H1 (cell line): ENCODE measurements at regions not wholly inside any gene's neighbourhood (a gene's known extent, or its start where the extent isn't known, plus 50 kb on each side); places are given as distances from the start of the nearest gene placed in this dataset.

ENCODE experiments used
- CTCF ChIA-PET: fragments of 300-600 bp; sonication (Branson Sonifier 250); formaldehyde crosslinking; loops from one replicate; lab custom pipeline; 2021; ENCODE audit not compliant: partially characterized antibody; lab: Charles Lee
- POLR2A ChIA-PET: fragments of 300-600 bp; sonication (Branson Sonifier 250); formaldehyde crosslinking; loops from one replicate; lab custom pipeline; 2021; ENCODE audit warnings: inconsistent platforms; ENCODE audit not compliant: partially characterized antibody; lab: Charles Lee
- DNase-seq, 2 experiments: peaks; one replicate each; pipeline versions ENCODE4 v3.0.0 to v3.0.0-alpha.2; 2010 to 2022; ENCODE audit warnings: low spot score in 2 of 2, low read depth in 1 of 2, mixed read lengths in 1 of 2
- FAIRE-seq: peaks from 2 replicates; lab custom pipeline; 2011; peaks lifted over from hg19 to GRCh38; lab: Jason Lieb, UNC
- H2AFZ ChIP-seq: 2 replicates; pipeline ENCODE4 v1.8.1; 2012; ENCODE audit warnings: low read length, inconsistent platforms
- H2AK5ac ChIP-seq: 2 replicates; pipeline ENCODE4 v1.6.1; 2013; ENCODE audit warnings: low read depth, low read length
- H2BK120ac ChIP-seq: replicated peaks from 2 replicates; pipeline ENCODE3; 2013; ENCODE audit warnings: low read depth, low read length, inconsistent platforms
- H2BK12ac ChIP-seq: 2 replicates; pipeline ENCODE4 v1.6.1; 2013; ENCODE audit warnings: low read depth, low read length
- H2BK15ac ChIP-seq: 2 replicates; pipeline ENCODE4 v1.6.1; 2013; ENCODE audit warnings: low read length
- H2BK20ac ChIP-seq: 2 replicates; pipeline ENCODE4 v1.6.1; 2013; ENCODE audit warnings: low read length
- H2BK5ac ChIP-seq: 2 replicates; pipeline ENCODE4 v1.6.1; 2013; ENCODE audit warnings: low read depth, low read length
- H3K14ac ChIP-seq: 2 replicates; pipeline ENCODE4 v1.6.1; 2013; ENCODE audit warnings: inconsistent platforms; ENCODE audit not compliant: insufficient read length
- H3K18ac ChIP-seq: 2 replicates; pipeline ENCODE4 v1.6.1; 2013; ENCODE audit warnings: low read length; ENCODE audit errors: extremely low read depth
- H3K23ac ChIP-seq: 2 replicates; pipeline ENCODE4 v1.6.1; 2013; ENCODE audit warnings: inconsistent platforms; ENCODE audit not compliant: insufficient read length
- H3K23me2 ChIP-seq: 2 replicates; pipeline ENCODE4 v1.6.1; 2013; ENCODE audit warnings: low read depth, low read length
- H3K27ac ChIP-seq: 2 replicates; pipeline ENCODE4 v1.6.1; 2011; ENCODE audit warnings: low read depth, low read length, inconsistent platforms
- H3K27me3 ChIP-seq, 4 experiments: replicated peaks in 1 of 4; 1 replicate in 1 of 4; 2 replicates in 3 of 4; pipeline versions ENCODE4 v1.6.1 to v1.8.1; 2011 to 2013; ENCODE audit warnings: low read length in 3 of 4, mild to moderate bottlenecking in 3 of 4, inconsistent platforms in 2 of 4, mixed read lengths in 2 of 4, moderate library complexity in 1 of 4; ENCODE audit not compliant: control insufficient read depth in 3 of 4, insufficient read depth in 3 of 4; ENCODE audit errors: extremely low read depth in 1 of 4
- H3K36me3 ChIP-seq, 4 experiments: 2 replicates each; pipeline versions ENCODE4 v1.6.1 to v1.8.1; 2011 to 2013; ENCODE audit warnings: mild to moderate bottlenecking in 4 of 4, low read length in 3 of 4, moderate library complexity in 2 of 4, control low read depth in 1 of 4, inconsistent platforms in 1 of 4; ENCODE audit not compliant: insufficient read depth in 4 of 4, control insufficient read depth in 2 of 4
- H3K4ac ChIP-seq: replicated peaks from 2 replicates; pipeline ENCODE3; 2013; ENCODE audit warnings: low read length, low read depth, mixed read lengths, inconsistent platforms; ENCODE audit not compliant: insufficient read length
- H3K4me1 ChIP-seq, 4 experiments: replicated peaks in 1 of 4; 1 replicate in 1 of 4; 2 replicates in 3 of 4; pipeline versions ENCODE4 v1.6.1 to v1.8.1; 2011 to 2013; ENCODE audit warnings: low read length in 3 of 4, inconsistent platforms in 2 of 4, mixed read lengths in 1 of 4; ENCODE audit not compliant: insufficient read depth in 4 of 4, control insufficient read depth in 3 of 4
- H3K4me2 ChIP-seq, 2 experiments: 2 replicates each; pipeline versions ENCODE4 v1.6.1 to v1.8.1; 2011 to 2013; ENCODE audit warnings: low read depth in 2 of 2, low read length in 2 of 2, control low read depth in 1 of 2, inconsistent platforms in 1 of 2, mild to moderate bottlenecking in 1 of 2; ENCODE audit not compliant: insufficient read depth in 1 of 2
- H3K4me3 ChIP-seq, 4 experiments: fragments of 200-600, 300-600 bp in 1 of 4; sonication (generic), shearing (Covaris generic), sonication (Bioruptor Twin) in 1 of 4; 2 replicates each; pipeline versions ENCODE4 v1.5.1 to v1.8.1; 2011 to 2016; ENCODE audit warnings: low read length in 4 of 4, low read depth in 3 of 4, control low read depth in 2 of 4, inconsistent platforms in 2 of 4, mild to moderate bottlenecking in 2 of 4, mixed read lengths in 1 of 4, moderate library complexity in 1 of 4; ENCODE audit not compliant: insufficient read depth in 2 of 4; ENCODE audit errors: extremely low read depth in 1 of 4
- H3K56ac ChIP-seq: replicated peaks from 2 replicates; pipeline ENCODE3; 2013; ENCODE audit warnings: low read depth, mild to moderate bottlenecking, mixed read lengths, low read length, inconsistent platforms; ENCODE audit not compliant: insufficient read length
- H3K79me1 ChIP-seq: 2 replicates; pipeline ENCODE4 v1.6.1; 2013; ENCODE audit warnings: low read depth, low read length, control low read depth
- H3K79me2 ChIP-seq, 2 experiments: 2 replicates each; pipeline versions ENCODE4 v1.6.1 to v1.8.1; 2012 to 2013; ENCODE audit warnings: low read length in 2 of 2, mild to moderate bottlenecking in 2 of 2, inconsistent platforms in 1 of 2; ENCODE audit not compliant: insufficient read depth in 2 of 2, control insufficient read depth in 1 of 2
- H3K9ac ChIP-seq, 4 experiments: replicated peaks in 1 of 4; 1 replicate in 1 of 4; 2 replicates in 3 of 4; pipeline versions ENCODE4 v1.6.1 to v1.8.1; 2011 to 2013; ENCODE audit warnings: low read depth in 3 of 4, low read length in 3 of 4, control low read depth in 2 of 4, mild to moderate bottlenecking in 2 of 4, moderate library complexity in 2 of 4, inconsistent platforms in 1 of 4; ENCODE audit errors: extremely low read depth in 1 of 4
- H3K9me3 ChIP-seq, 2 experiments: 2 replicates each; pipeline versions ENCODE4 v1.6.1 to v1.8.1; 2012 to 2013; ENCODE audit warnings: mild to moderate bottlenecking in 2 of 2, moderate library complexity in 2 of 2, control low read depth in 1 of 2, inconsistent platforms in 1 of 2, low read depth in 1 of 2, low read length in 1 of 2, mixed read lengths in 1 of 2; ENCODE audit not compliant: insufficient read depth in 2 of 2
- H4K20me1 ChIP-seq, 2 experiments: replicated peaks in 1 of 2; 2 replicates each; pipeline versions ENCODE3 to v1.8.1; 2011 to 2013; ENCODE audit warnings: inconsistent platforms in 2 of 2, low read length in 2 of 2, mild to moderate bottlenecking in 1 of 2; ENCODE audit not compliant: insufficient read depth in 2 of 2, control insufficient read depth in 1 of 2
- H4K5ac ChIP-seq: 2 replicates; pipeline ENCODE4 v1.6.1; 2013; ENCODE audit warnings: low read length, low read depth, mixed read lengths, inconsistent platforms; ENCODE audit not compliant: insufficient read length
- H4K8ac ChIP-seq: 2 replicates; pipeline ENCODE4 v1.8.0; 2013; ENCODE audit warnings: mild to moderate bottlenecking, moderate library complexity, low read length, inconsistent platforms; ENCODE audit not compliant: insufficient read depth; ENCODE audit errors: extremely low read depth
- H4K91ac ChIP-seq: replicated peaks from 2 replicates; pipeline ENCODE3; 2013; ENCODE audit warnings: low read length, mixed read lengths, inconsistent platforms; ENCODE audit not compliant: insufficient read length
- BCL11A ChIP-seq, 2 experiments: IDR thresholded peaks; one replicate each; pipeline ENCODE4 v1.6.1; 2011; ENCODE audit warnings: low read depth in 2 of 2, low read length in 2 of 2, mild to moderate bottlenecking in 2 of 2
- CBX8 ChIP-seq: fragments of 300-800, 300-1000 bp; sonication (generic); IDR thresholded peaks from 2 replicates; pipeline ENCODE4 v1.7.1; 2016; ENCODE audit warnings: low read depth, low read length, borderline replicate concordance
- CEBPB ChIP-seq: IDR thresholded peaks from 2 replicates; pipeline ENCODE4 v1.6.1; 2012; ENCODE audit warnings: low read depth, low read length
- GABPA ChIP-seq: IDR thresholded peaks from 2 replicates; pipeline ENCODE4 v1.6.1; 2011; ENCODE audit warnings: mild to moderate bottlenecking, low read length, moderate library complexity, borderline replicate concordance; ENCODE audit not compliant: insufficient read depth
- MAFK ChIP-seq: IDR thresholded peaks from 2 replicates; pipeline ENCODE4 v1.6.1; 2012; ENCODE audit warnings: low read depth, mild to moderate bottlenecking, improper control_type of control experiment, low read length
- NRF1 ChIP-seq: IDR thresholded peaks from 2 replicates; pipeline ENCODE4 v1.6.1; 2011; ENCODE audit warnings: mild to moderate bottlenecking, low read depth, low read length, improper control_type of control experiment
- POLR2AphosphoS5 ChIP-seq: IDR thresholded peaks from 2 replicates; pipeline ENCODE4 v1.6.1; 2011; ENCODE audit warnings: low read depth, low read length
- POU5F1 ChIP-seq: IDR thresholded peaks from 2 replicates; pipeline ENCODE4 v1.6.1; 2011; ENCODE audit warnings: low read depth, mild to moderate bottlenecking, low read length, moderate library complexity
- SIN3A ChIP-seq, 2 experiments: IDR thresholded peaks in 1 of 2; conservative IDR thresholded peaks in 1 of 2; 2 replicates each; pipeline ENCODE4 v1.6.1; 2011 to 2012; ENCODE audit warnings: low read length in 2 of 2, improper control_type of control experiment in 1 of 2, low read depth in 1 of 2, mild to moderate bottlenecking in 1 of 2
- SIRT6 ChIP-seq: IDR thresholded peaks from one replicate; pipeline ENCODE4 v1.7.1; 2012; ENCODE audit warnings: low read length, inconsistent platforms
- SRF ChIP-seq: IDR thresholded peaks from 2 replicates; pipeline ENCODE4 v1.6.1; 2011; ENCODE audit warnings: mild to moderate bottlenecking, low read depth, low read length, moderate library complexity
- TAF1 ChIP-seq: IDR thresholded peaks from 2 replicates; pipeline ENCODE4 v1.6.1; 2011; ENCODE audit warnings: mild to moderate bottlenecking, low read depth, low read length
- TAF7 ChIP-seq: optimal IDR thresholded peaks from 2 replicates; pipeline ENCODE3; 2011; ENCODE audit warnings: low read depth, mild to moderate bottlenecking, inconsistent platforms, low read length, moderate library complexity, borderline replicate concordance
- TBP ChIP-seq: IDR thresholded peaks from 2 replicates; pipeline ENCODE4 v1.6.1; 2011; ENCODE audit warnings: low read depth, low read length, improper control_type of control experiment
- TCF12 ChIP-seq: IDR thresholded peaks from 2 replicates; pipeline ENCODE4 v1.6.1; 2011; ENCODE audit warnings: low read depth, mild to moderate bottlenecking, low read length
- WGBS, 2 experiments: shearing (Covaris generic) in 1 of 2; methylation state at CpG; one replicate each; pipeline versions ENCODE4 v1.1.6 to v1.1.7; 2013 to 2015; ENCODE audit warnings: low lambda C conversion rate in 2 of 2, mixed read lengths in 2 of 2, inconsistent platforms in 1 of 2, low coverage in 1 of 2, missing lambda C conversion rate in 1 of 2; ENCODE audit not compliant: insufficient replicate concordance in 2 of 2, insufficient coverage in 1 of 2, insufficient read length in 1 of 2; ENCODE audit errors: extremely low coverage in 1 of 2, missing lambda C conversion rate in 1 of 2; 5-methylcytosine and 5-hydroxymethylcytosine counted together

- H3K18ac ChIP-seq = no peak overlapping the region
- POLR2A ChIA-PET = no interaction called here
Measured at GRCh38 chr2:75801234-75801982, 90.7 kb upstream of the GCFC2 start.

More at GRCh38 chr2:75801234-75801982, 90.7 kb upstream of the GCFC2 start:
- H3K9me3 ChIP-seq = no peaks in the 10 kb centered on the region
- H4K91ac ChIP-seq = no peak overlapping the region
- H3K9ac ChIP-seq = no peak overlapping the region
- no peaks in the 10 kb centered on the region for H3K79me1 ChIP-seq
- H2AFZ ChIP-seq = no peak overlapping the region
- H2AK5ac ChIP-seq = no peak overlapping the region
- no peak overlapping the region for H3K4me3 ChIP-seq
- H3K27ac ChIP-seq = no peak overlapping the region
- H3K79me2 ChIP-seq = no peaks in the 10 kb centered on the region
- FAIRE-seq (no peak), DNase-seq (no peak)
- H4K20me1 ChIP-seq = no peaks in the 10 kb centered on the region
- H2BK20ac ChIP-seq = no peak overlapping the region
- H4K8ac ChIP-seq = no peak overlapping the region
- H2BK15ac ChIP-seq = no peak overlapping the region
- H2BK12ac ChIP-seq = no peak overlapping the region
- TF ChIP-seq SIRT6 = no peak
- no peak for TF ChIP-seq CEBPB
- no peak for TF ChIP-seq MAFK
- no peak for TF ChIP-seq TBP
- TF ChIP-seq POU5F1 = no peak
- TF ChIP-seq GABPA = no peak
- no peak for TF ChIP-seq POLR2AphosphoS5
- TF ChIP-seq TAF7 = no peak
- no peak for TF ChIP-seq SRF
- no peak for TF ChIP-seq SIN3A (conservative IDR thresholded peaks at IDR 0.05 in 1 of 2, IDR thresholded peaks at IDR 0.05 in 1 of 2; ENCODE audit: low read depth in 1 of 2, low read length in 2 of 2)
- TF ChIP-seq CBX8 = no peak
- no peak for TF ChIP-seq TAF1
- TF ChIP-seq NRF1 = no peak
- TF ChIP-seq BCL11A (IDR thresholded peaks at IDR 0.05; ENCODE audit: low read depth in 2 of 2, low read length in 2 of 2) = no peak
- no peak for TF ChIP-seq TCF12
- H3K4me1 ChIP-seq = peaks cover 0 to 3% (median 1%) of the 10 kb centered on the region in 4 experiments; a peak in 2 of 7 replicates
- H2BK5ac ChIP-seq = no peak overlapping the region
- CTCF ChIA-PET = no interaction called here
- no peak overlapping the region for H3K4ac ChIP-seq
- no peak overlapping the region for H3K56ac ChIP-seq
- no peak overlapping the region for H3K4me2 ChIP-seq
- H3K36me3 ChIP-seq = no peaks in the 10 kb centered on the region
- H3K14ac ChIP-seq = no peak overlapping the region
- no peak overlapping the region for H2BK120ac ChIP-seq
- no peak overlapping the region for H4K5ac ChIP-seq
- no peaks in the 10 kb centered on the region for H3K27me3 ChIP-seq
- 85% methylated on average over 2 of the region's 2 CpGs; no CpG with 5 or more reads in 1 of the 2 experiments for WGBS, 2 experiments
- no peak overlapping the region for H3K23ac ChIP-seq
- no peaks in the 10 kb centered on the region; the same call in 1 of the 2 replicates for H3K23me2 ChIP-seq
